GM18873 (cell line): ENCODE measurements at regions not wholly inside any gene's neighbourhood (a gene's known extent, or its start where the extent isn't known, plus 50 kb on each side); places are given as distances from the start of the nearest gene placed in this dataset.
"Not testable (repeated sequence)": the region's sequence is repeated elsewhere in the genome, so short reads cannot be mapped to it uniquely, and the experiment has no call there.

Experiments used
- ATAC-seq: cut with Tn5 transposase; IDR thresholded peaks from one replicate; pipeline ENCODE4 v1.9.1; 2021; ENCODE audit warnings: mild to moderate bottlenecking, moderate library complexity, moderate number of reproducible peaks; ENCODE audit not compliant: unreplicated experiment, low FRiP score

DNA sequence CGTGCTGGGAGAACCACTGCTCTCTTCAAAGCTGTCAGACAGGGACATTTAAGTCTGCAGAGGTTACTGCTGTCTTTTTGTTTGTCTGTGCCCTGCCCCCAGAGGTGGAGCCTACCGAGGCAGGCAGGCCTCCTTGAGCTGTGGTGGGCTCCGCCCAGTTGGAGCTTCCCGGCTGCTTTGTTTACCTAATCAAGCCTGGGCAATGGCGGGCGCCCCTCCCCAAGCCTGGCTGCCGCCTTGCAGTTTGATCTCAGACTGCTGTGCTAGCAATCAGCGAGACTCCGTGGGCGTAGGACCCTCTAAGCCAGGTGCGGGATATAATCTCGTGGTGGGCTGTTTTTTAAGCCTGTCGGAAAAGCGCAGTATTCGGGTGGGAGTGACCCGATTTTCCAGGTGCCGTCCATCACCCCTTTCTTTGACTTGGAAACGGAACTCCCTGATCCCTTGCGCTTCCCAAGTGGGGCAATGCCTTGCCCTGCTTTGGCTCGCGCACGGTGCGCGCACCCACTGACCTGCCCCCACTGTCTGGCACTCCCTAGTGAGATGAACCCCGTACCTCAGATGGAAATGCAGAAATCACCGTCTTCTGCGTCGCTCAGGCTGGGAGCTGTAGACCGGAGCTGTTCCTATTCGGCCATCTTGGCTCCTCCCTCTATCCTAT, 617.0 kb downstream of the ADCYAP1 start:
- not testable (repeated sequence) for ATAC-seq

GRCh38 chr18:1522249-1522615, 617.6 kb downstream of the ADCYAP1 start:
- ATAC-seq: no peak

DNA sequence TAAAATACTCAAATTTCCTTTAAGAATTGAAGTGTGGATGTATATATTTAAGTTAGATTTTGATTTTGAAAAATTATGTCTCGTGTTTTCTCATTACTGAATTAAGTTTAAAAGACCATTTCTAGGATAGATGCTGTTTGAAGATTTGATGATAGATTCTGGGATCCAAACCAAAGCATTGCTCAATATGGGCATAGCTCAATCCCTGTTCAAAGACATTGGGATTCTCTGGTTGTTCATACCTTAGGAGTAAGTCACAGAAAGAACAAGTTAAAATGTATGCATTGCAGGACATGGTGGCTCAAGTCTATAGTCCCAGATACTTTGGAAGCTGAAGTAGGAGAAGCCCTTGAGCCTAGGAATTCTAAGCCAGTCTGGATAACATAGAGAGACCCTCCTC, 622.3 kb downstream of the ADCYAP1 start:
- ATAC-seq: no peak

DNA sequence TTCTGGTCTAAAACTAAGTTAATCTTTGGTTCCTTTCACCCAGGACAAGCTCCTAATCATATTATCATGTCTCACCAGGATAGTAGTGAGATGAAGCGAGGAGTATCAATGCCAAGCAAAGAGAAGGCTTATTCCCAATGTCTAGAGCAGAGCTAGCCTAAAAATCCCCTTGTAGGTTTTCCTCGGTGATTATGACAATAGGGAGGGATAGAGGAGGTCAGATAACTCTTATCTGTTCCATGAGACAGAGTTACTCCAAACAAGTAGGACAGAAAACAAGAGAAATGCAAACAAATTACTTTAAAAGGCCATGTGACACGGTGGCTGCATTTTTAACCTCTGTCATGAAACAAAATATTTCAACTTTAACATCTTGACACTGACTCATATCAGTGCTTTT, 623.1 kb downstream of the ADCYAP1 start:
- ATAC-seq: no peak

GRCh38 chr18:1528447-1528846, 623.8 kb downstream of the ADCYAP1 start:
- no peak for ATAC-seq

DNA sequence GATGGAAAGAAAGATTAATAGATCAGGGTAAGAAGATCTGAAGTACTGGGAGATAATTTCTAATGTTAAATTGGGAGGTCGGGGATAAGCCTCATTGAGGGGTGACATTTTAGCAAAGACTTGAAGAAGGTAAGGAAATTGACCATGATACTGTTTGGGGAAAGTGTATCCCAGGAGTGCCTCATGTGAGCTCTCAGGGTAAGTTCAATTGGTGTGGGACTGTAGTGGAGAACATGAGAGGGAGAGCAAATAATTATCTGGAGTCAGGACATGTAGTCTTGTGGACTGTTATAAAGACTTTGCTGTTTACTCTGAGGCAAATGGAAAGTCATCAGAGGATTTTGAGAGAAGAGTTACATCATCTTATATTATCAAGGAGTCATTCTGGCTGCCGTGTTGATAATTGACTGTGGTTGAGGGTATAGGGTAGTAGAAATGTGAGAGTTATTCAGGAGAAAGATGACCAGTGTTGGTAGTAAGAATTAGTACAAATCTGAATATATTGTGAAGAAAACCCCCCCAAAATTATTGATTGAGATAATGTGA, 624.4 kb downstream of the ADCYAP1 start:
- no peak for ATAC-seq

DNA sequence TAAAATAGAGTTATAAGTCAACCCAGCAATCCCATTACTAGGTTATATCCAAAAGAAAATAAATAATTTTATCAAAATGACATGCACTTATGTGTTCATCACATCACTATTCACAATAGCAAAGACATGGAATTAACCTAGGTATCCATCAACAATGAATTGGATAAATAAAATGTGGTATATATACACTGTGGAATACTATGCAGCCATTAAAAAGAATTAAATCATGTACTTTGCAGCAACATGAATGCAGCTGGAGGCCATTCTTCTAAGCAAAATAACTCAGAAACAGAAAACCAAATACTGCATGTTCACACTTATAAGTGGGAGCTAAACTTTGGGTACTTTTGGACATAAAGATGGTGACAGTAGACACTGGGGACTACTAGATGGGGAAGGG, 626.0 kb downstream of the ADCYAP1 start:
- no peak for ATAC-seq

GRCh38 chr18:1539276-1539675, 634.6 kb downstream of the ADCYAP1 start:
- ATAC-seq: no peak

DNA sequence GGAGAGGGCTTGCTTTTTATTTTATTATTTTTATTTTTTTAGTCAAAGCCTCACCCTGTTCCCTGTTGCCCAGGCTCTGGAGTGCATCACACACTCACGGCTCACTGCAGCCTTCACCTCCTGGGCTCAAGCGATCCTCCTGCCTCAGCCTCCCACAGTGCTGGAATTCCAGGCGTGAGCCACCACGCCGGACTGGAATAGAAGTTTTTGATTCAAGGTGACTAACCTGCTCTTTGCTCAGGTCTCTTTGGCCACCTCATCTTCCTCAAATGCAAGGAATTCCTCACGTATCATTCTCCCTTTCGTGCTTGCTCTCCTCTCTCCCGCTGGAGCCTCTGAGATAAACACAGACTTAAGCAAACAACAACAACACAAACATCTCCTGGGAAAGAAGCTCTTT, 636.8 kb downstream of the ADCYAP1 start:
- no peak for ATAC-seq

DNA sequence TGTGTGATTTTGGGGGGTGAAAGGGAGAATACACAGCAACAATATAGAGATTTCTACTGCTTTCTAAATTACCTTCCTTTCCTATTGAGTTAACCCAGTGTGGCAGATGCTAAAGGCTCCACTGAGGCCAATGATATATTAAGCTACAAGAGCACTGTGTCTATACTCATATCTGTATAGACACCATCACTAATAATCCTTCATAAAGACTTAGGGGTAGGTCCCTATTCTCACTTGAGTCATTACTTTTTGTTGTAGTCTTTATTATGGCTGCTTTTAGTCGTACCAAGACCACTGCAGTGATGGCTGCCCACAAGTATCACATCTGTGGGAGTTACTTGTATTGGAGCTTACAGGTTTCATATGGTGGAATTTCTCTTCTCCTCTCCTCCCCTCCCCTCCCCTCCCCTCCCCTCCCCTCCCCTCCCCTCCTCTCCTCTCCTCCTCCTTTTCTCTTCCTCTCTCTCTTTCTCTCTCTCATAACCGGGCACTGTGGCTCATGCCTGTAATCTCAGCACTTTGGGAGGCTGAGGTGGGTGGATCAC, 637.6 kb downstream of the ADCYAP1 start:
- ATAC-seq: no peak

- ATAC-seq: no peak
Measured at GRCh38 chr18:1544016-1544415, 639.3 kb downstream of the ADCYAP1 start.

DNA sequence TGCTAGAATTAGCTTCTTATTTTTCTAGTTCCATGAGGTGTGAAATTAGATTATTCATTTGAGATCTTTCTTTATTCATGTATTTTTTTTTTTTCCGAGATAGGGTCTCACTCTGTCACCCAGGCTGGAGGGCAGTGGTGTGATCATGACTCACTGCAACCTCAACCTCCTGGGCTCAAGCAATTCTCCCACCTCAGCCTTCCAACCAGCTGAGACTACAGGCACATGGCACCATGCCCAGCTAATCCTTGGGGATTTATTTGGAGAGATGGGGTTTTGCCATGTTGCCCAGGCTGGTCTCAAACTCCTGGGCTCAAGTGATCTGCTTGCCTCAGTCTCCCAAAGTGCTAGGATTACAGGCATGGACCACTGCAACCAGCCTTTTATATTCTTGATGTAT, 653.0 kb downstream of the ADCYAP1 start:
- not testable (repeated sequence) for ATAC-seq

- no peak for ATAC-seq
Measured at GRCh38 chr18:1559563-1559962, 654.9 kb downstream of the ADCYAP1 start.

DNA sequence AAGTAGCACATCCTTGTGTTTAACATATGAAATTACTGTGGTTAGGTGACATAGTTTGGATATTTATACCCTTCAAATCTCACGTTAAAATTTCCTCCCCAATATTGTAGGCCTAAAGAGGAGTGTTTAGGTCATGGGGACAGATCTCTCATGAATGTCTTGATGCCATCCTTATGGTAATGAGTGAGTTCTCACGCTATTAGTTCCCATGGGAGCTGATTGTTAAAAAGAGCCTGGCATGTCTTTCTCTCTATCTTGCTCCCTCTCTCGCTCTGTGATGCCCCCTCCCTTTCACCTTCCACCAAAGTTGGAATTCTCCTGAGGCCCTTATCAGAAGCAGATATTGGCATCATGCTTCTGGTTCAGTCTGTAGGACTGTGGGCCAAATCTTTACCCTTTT, 660.1 kb downstream of the ADCYAP1 start:
- no peak for ATAC-seq

DNA sequence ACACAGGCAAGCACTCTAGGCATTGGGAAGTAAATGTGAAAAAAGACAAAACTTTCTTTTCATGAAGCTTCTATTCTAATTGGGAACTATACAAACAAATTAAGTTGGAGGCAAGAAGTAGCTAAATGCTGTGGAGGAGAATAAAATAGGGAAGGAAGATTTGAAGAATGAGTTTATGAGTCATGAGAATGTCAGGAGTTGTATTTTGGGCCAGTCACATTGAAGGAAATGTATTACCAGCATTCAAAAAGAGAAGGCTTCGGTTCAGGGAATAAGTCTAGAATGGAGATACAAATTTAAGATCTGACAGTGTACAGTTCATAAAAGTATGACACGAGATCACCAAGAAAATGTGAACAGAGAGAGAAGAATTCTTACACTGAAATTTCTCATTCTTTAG, 666.5 kb downstream of the ADCYAP1 start:
- ATAC-seq: no peak

- ATAC-seq: no peak
Measured at GRCh38 chr18:1573732-1574131, 669.1 kb downstream of the ADCYAP1 start.

DNA sequence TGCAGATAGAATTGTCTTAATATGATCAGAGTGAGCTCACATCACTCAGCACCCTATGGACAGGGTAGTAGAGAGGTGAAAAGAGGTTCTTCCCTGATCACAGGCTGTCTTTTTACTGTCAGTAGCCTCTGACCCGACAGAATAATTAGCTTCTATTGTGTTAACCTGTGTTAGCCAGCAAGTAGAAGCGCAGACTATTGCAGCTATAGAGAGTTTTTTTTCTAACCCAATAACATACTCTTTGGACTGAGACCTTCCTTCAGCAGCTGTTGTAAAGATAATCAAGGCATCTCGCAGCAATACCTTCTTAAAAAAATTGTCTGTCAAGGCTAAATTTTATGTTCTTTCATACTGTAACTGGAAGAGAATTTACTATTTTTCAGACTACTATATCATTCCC, 670.4 kb downstream of the ADCYAP1 start:
- no peak for ATAC-seq

GRCh38 chr18:1578505-1578904, 673.8 kb downstream of the ADCYAP1 start:
- ATAC-seq: no peak

DNA sequence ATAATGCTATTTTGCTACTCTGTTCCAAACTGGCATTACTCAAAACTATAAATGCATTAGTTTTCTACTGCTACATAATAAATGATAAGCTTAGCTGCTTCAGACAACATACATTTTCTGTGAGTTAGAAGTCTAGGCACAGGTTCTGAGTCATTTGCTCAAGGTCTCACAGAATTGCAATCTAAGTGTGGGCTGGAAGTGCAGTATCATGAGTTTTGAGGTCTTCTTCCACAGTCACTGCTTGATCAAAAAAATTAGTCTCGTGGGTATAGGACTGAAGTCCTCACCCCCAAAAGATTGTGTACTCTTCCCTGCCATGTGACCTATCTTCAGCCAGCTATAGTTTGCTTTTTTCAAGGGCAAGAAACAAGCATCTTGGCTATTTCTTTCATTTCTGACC, 676.9 kb downstream of the ADCYAP1 start:
- no peak for ATAC-seq

DNA sequence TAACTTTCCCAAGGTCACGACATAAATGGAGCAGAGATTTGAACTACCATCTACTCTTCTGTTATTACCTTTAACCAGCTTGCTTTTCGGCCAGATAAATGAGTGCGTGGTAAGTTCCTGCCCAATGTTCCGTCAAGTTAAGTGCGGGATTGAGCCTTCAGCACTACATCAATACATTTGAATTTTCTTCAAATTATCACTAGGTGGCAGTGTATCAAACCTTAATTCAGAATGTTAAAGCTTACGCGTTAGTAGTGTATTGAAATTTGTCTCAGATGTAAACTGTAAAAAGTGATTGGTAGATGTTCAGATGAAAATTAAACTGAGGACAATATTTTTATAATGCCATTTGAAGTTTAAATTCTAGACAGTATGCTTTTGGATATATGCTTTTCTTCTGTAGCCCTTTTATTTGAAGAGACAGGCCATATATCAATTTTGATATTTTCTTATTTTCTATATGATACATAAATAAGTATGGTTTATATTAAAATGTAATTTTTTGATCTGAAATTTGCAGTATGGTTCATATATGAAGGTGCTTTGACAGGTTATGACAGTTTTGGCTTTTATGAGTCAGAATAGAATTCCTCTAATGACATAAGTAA, 681.3 kb downstream of the ADCYAP1 start:
- peak; percentile 74 for ATAC-seq

DNA sequence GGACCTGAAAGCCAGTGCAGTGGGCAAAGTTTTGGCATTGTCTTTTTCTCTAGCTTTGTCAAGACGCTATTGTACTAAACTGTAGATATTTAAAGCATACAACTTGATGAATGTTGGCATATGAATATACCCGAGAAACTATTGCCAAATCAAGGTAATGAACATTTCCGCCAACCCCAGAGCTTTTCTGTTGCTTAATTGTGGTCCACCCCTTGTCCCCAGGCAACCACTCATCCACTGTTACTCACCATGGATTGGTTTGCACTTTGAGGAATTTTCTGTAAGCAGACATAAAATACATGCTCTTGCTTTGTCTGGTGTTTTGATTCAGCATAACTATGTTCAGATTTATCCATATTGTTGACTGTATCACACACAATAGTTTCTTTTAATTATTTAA, 688.4 kb downstream of the ADCYAP1 start:
- no peak for ATAC-seq

DNA sequence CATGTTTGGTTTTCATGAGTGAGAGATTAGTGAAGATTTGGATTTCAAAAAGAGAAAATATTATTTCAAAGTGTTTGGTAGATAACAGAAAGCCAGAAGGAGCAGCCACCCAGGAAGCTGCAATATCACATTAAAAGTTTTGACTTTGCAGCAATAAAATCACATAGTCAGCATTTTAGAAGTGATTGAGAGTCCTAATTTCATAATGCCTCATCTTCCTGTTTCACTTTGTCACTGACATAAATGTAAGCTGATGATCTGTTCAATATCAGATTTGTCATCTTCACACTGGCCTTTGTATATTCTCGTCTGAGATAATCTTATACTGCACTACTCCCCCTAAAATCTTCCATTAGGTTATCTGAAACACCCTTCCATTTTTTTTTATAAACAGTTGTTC, 690.5 kb downstream of the ADCYAP1 start:
- no peak for ATAC-seq
